Kidney epithelial cell (primary cell): ENCODE measurements at regions not wholly inside any gene's neighbourhood (a gene's known extent, or its start where the extent isn't known, plus 50 kb on each side); places are given as distances from the start of the nearest gene placed in this dataset.

ENCODE experiments used
- DNase-seq: peaks from one replicate; pipeline ENCODE4 v3.0.0-alpha.2; 2010; ENCODE audit warnings: low read depth
- H3K27me3 ChIP-seq: 2 replicates; pipeline ENCODE4 v1.6.0; 2011; ENCODE audit warnings: low read length; ENCODE audit not compliant: control insufficient read depth, insufficient read depth
- H3K36me3 ChIP-seq: 2 replicates; pipeline ENCODE4 v1.5.1; 2011; ENCODE audit warnings: low read length; ENCODE audit not compliant: control insufficient read depth, insufficient read depth
- H3K4me3 ChIP-seq: 2 replicates; pipeline ENCODE4 v1.5.1; 2011; ENCODE audit warnings: low read depth, mild to moderate bottlenecking, control low read depth, low read length
- TF ChIP-seq, protein P1 (sequence below): IDR thresholded peaks from 2 replicates; pipeline ENCODE4 v1.5.1; 2011; ENCODE audit warnings: mild to moderate bottlenecking, moderate library complexity, low read length, control low read depth, inconsistent platforms; ENCODE audit not compliant: insufficient read depth, poor library complexity, severe bottlenecking

DNA sequence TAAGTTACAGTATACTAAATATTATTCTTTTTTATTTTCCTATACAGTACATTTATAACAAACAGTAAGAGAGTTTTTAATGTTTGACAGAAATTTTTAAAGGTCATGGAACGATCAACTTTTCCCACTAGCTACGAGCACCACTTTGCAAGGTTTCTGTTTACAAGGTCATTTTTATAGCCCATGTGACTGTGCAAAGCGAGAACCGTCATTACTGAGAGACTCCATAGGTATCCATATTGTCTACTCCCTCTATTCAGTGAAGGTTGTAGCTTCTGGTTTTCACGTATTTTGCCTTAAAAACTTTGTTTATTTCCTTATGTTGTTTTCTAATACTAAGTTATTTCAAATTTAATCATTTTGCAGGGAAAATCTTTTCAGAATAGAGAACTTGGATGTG, 186.3 kb upstream of the RGMB start:
- Histone ChIP-seq H3K27me3 (no peaks in the 10 kb centered on the region), H3K4me3 (no peak overlapping the region), H3K36me3 (no peaks in the 10 kb centered on the region)
- no peak for DNase-seq
- TF ChIP-seq, protein P1, sequence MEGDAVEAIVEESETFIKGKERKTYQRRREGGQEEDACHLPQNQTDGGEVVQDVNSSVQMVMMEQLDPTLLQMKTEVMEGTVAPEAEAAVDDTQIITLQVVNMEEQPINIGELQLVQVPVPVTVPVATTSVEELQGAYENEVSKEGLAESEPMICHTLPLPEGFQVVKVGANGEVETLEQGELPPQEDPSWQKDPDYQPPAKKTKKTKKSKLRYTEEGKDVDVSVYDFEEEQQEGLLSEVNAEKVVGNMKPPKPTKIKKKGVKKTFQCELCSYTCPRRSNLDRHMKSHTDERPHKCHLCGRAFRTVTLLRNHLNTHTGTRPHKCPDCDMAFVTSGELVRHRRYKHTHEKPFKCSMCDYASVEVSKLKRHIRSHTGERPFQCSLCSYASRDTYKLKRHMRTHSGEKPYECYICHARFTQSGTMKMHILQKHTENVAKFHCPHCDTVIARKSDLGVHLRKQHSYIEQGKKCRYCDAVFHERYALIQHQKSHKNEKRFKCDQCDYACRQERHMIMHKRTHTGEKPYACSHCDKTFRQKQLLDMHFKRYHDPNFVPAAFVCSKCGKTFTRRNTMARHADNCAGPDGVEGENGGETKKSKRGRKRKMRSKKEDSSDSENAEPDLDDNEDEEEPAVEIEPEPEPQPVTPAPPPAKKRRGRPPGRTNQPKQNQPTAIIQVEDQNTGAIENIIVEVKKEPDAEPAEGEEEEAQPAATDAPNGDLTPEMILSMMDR, result no peak

DNA sequence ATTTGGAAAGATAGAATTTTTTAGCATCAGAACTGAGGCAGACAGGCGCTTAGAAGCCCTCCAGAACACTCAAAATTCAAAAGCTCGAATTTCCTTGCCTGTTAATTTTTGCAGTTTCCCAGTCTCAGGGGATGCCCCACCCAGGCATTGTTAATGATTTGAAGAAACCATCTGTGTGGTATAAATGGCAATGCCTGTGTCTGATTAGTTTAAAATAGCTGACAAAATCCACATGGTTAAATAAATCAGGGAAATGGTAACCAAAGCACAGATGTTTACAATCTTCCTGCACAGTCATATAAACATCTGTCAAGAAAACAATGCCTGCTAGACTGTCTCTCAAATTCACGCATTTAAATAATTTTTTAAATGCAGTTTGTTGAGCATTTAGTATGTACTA, 185.2 kb upstream of the RGMB start:
- Histone ChIP-seq H3K27me3 (no peaks in the 10 kb centered on the region), H3K4me3 (no peak overlapping the region), H3K36me3 (no peaks in the 10 kb centered on the region)
- TF ChIP-seq, protein P1, result no peak
- no peak for DNase-seq

DNA sequence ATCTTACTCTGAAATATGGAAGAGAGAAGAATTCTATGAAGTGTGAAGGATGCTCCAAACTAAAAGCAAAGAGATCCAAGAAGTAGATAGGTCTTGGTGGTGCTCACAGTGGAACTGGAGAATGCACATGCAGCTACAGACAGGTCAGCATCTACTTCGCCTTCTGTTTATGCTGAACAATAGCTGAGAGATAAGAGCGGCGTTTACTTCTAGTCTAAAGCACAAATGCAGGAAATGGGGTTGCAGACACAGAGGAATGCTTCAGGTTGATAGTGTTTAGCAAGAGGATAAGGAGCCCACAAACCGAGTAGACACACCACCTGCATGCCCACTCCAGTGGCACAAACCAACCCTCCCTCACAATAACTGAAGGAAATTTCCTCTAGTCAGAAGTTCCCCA, 180.0 kb upstream of the RGMB start:
- Histone ChIP-seq H3K36me3 (no peaks in the 10 kb centered on the region), H3K4me3 (no peak overlapping the region), H3K27me3 (no peaks in the 10 kb centered on the region)
- TF ChIP-seq, protein P1, result no peak
- DNase-seq, result no peak

DNA sequence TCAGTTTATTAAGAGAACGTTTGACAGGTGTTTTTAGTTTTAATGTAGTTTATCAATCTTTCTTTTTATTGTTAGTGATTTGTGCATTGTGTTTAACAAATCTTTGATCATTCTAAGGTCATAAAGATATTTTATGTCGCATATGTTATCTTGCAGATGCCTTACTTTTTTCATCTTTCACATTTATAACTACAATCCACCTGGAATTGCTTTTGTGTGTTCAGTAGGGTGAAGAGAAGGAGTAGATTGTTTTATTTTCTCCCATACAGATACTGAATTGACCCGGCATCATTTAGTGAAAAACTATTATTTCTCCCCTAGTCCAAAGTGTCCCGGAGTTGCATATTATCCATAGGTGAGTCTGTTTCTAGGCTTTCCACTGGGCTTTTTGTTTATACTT, 179.4 kb upstream of the RGMB start:
- H3K36me3 ChIP-seq, result no peaks in the 10 kb centered on the region

DNA sequence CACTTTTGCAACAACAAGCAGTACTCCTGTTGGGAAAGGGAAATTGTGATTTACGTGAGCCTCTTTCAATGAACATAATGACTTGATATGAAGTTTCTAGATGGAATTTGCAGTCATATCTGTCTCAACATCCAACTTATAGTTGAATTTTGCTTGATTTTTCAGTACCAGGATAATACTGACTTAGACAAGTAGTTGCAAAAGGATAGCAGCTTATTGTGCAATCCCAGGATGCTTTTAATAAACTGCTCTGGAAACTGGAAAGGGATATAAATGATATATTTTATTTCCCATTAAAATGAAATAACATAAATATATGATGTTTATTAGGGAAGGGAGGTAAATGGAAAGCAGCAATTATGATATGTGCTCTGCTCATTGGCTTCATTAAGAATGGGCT, 174.4 kb upstream of the RGMB start:
- no peak for DNase-seq
- TF ChIP-seq, protein P1, result no peak
- no peak overlapping the region for H3K4me3 ChIP-seq
- no peaks in the 10 kb centered on the region for H3K36me3 ChIP-seq
- no peaks in the 10 kb centered on the region for H3K27me3 ChIP-seq

More for the DNA sequence above, 179.4 kb upstream of the RGMB start:
- DNase-seq, result no peak
- H3K27me3 ChIP-seq, result no peaks in the 10 kb centered on the region
- no peak overlapping the region for H3K4me3 ChIP-seq
- TF ChIP-seq, protein P1, result no peak

DNA sequence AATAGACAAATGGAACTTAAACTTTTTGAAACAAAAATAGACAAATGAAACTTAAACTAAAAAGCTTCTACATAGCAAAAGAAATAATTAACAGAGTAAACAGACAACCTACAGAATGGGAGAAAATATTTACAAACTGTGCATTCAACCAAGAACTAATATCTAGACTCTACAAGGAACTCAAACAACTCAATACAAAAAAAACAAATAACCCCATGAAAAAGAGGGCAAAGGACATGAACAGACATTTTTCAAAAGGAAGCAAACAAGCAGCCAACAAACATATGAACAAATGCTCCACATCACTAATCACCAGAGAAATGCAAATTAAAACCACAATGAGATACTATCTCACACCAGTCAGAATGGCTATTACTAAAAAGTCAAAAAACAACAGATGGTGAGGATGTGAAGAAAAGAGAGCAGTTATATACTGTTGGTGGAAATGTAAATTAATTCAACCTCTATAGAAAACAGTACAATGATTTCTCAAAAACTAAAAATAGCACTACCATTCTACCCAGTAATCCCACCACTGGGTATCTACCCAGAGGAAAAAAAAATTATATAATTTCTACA, 170.8 kb upstream of the RGMB start:
- H3K27me3 ChIP-seq, result no peaks in the 10 kb centered on the region
- TF ChIP-seq, protein P1, result no peak
- no peaks in the 10 kb centered on the region for H3K36me3 ChIP-seq
- H3K4me3 ChIP-seq, result no peak overlapping the region
- DNase-seq, result no peak
